Gastrocnemius medialis (tissue), 4 donors: ENCODE measurements at regions not wholly inside any gene's neighbourhood (a gene's known extent, or its start where the extent isn't known, plus 50 kb on each side); places are given as distances from the start of the nearest gene placed in this dataset.
A peak's percentile ranks its signal among the peaks of the same experiment; 100 is the strongest.

Experiments
- ATAC-seq, 2 donors: fragments of 150-250 bp; one replicate each; pipeline ENCODE4 v1.9.1; 2016
- DNase-seq, 2 donors: peaks; one replicate each; pipeline ENCODE4 v3.0.0-alpha.2; 2019
- H3K27ac ChIP-seq, 4 donors: fragments of 200-600 bp; sonication (generic); 1 replicate in 1 of 4; 2 replicates in 3 of 4; pipeline ENCODE4 v1.5.1; 2016 to 2018; ENCODE audit warnings: mild to moderate bottlenecking in 2 of 4, moderate library complexity in 1 of 4
- H3K27me3 ChIP-seq, 3 donors: fragments of 200-600 bp; sonication (generic) in 2 of 3; 1 replicate in 1 of 3; 2 replicates in 2 of 3; pipeline versions ENCODE4 v1.5.1 to v1.6.0; 2016 to 2019; ENCODE audit warnings: mild to moderate bottlenecking in 1 of 3, moderate library complexity in 1 of 3
- H3K36me3 ChIP-seq, 2 donors: fragments of 200-600 bp; sonication (generic) in 1 of 2; one replicate each; pipeline ENCODE4 v1.5.1; 2017 to 2018
- H3K4me1 ChIP-seq, 2 donors: fragments of 200-600 bp; sonication (generic) in 1 of 2; one replicate each; pipeline ENCODE4 v1.5.1; 2016 to 2017; ENCODE audit warnings: mild to moderate bottlenecking in 2 of 2
- H3K4me3 ChIP-seq, 4 donors: fragments of 200-600 bp; sonication (generic) in 3 of 4; 1 replicate in 1 of 4; 2 replicates in 3 of 4; pipeline ENCODE4 v1.5.1; 2016 to 2019; ENCODE audit warnings: mild to moderate bottlenecking in 2 of 4
- H3K9me3 ChIP-seq, 3 donors: fragments of 200-600 bp; sonication (generic) in 2 of 3; 1 replicate in 1 of 3; 2 replicates in 2 of 3; pipeline ENCODE4 v1.5.1; 2016 to 2019
- CTCF ChIP-seq, 5 experiments: fragments of 450-650 bp in 3 of 5; fragments of 200-600 bp in 2 of 5; sonication (generic) in 2 of 5; IDR thresholded peaks in 4 of 5; conservative IDR thresholded peaks in 1 of 5; 1 replicate in 4 of 5; 2 replicates in 1 of 5; pipeline ENCODE4 v1.5.1; 2016 to 2019; ENCODE audit warnings: antibody characterized with exemption in 5 of 5, mild to moderate bottlenecking in 3 of 5, moderate library complexity in 3 of 5
- POLR2A ChIP-seq, 2 donors: fragments of 450-650 bp; IDR thresholded peaks; one replicate each; pipeline ENCODE4 v1.6.1; 2017; ENCODE audit warnings: antibody characterized with exemption in 2 of 2, mild to moderate bottlenecking in 2 of 2, moderate library complexity in 2 of 2
- in situ Hi-C, 4 donors: fragments of 200-750 bp; cut with MboI; loops; one replicate each; pipeline versions ENCODE4 v1.15.0 to v1.8.0; 2017; ENCODE audit warnings: low sequenced_read_pairs in 4 of 4
- intact Hi-C: fragments of 100-400 bp; cut with DNase I; formaldehyde crosslinking; loops from one replicate; pipeline ENCODE4 v1.15.1; 2023; ENCODE audit warnings: low total_unique reads

GRCh38 chr16:63365649-63366304, 1329.5 kb upstream of the CDH8 start:
- no peaks in the 10 kb centered on the region for H3K9me3 ChIP-seq
- TF ChIP-seq CTCF (IDR thresholded peaks at IDR 0.05 in 4 of 5, conservative IDR thresholded peaks at IDR 0.05 in 1 of 5) (no peak), POLR2A (IDR thresholded peaks at IDR 0.05) (no peak)

GRCh38 chr16:63363738-63364137, 1327.5 kb upstream of the CDH8 start:
- Histone ChIP-seq H3K27me3 (no peaks in the 10 kb centered on the region), H3K4me3 (no peak overlapping the region), H3K27ac (no peak overlapping the region), H3K4me1 (no peaks in the 10 kb centered on the region), H3K36me3 (no peaks in the 10 kb centered on the region), H3K9me3 (no peaks in the 10 kb centered on the region)
- ATAC-seq: no peak
- in situ Hi-C loops: no loop called here
- intact Hi-C loops: no loop called here
- no peak for DNase-seq
- no peak for TF ChIP-seq POLR2A (IDR thresholded peaks at IDR 0.05)
- no peak for TF ChIP-seq CTCF (IDR thresholded peaks at IDR 0.05 in 4 of 5, conservative IDR thresholded peaks at IDR 0.05 in 1 of 5)

More at GRCh38 chr16:63365649-63366304, 1329.5 kb upstream of the CDH8 start:
- in situ Hi-C loops: no loop called here
- Histone ChIP-seq H3K27me3 (no peaks in the 10 kb centered on the region), H3K27ac (no peak overlapping the region), H3K4me1 (no peaks in the 10 kb centered on the region), H3K4me3 (no peak overlapping the region), H3K36me3 (no peaks in the 10 kb centered on the region)
- intact Hi-C loops: no loop called here
- no peak for DNase-seq
- no peak for ATAC-seq

DNA sequence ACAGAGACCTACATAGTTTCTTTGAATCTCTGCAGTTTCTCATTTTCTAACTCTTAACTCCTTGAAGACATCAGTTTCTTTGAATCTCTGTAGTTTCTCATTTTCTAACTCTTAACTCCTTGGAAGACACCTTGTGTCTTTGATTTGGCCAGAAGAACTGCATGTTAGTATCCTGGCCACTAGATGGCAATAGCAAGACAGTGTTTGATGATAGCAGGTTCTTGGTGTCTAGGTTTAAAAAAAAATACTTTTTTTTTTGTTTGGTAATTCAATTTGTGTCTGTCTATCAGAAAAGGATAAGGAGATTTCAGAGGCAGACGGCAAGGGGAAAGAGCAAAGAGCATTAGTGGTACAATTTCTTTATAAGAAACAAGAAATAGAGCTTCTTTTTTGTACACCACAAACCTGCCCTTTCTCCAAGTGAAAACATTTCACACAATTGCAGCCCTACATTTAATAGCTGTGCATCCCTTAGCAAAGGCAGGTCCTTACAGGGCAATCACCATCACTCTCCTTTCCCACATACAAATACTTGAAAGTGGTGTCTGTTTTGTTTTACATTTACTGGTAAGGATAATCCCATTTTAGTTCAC, 1324.9 kb upstream of the CDH8 start:
- peak in 4 of 5 experiments; percentile 21 to 67 (median 45) for TF ChIP-seq CTCF (IDR thresholded peaks at IDR 0.05 in 4 of 5, conservative IDR thresholded peaks at IDR 0.05 in 1 of 5)
- TF ChIP-seq POLR2A (IDR thresholded peaks at IDR 0.05): no peak
- intact Hi-C loops (no loop called here), in situ Hi-C loops (no loop called here)
- ATAC-seq (no peak), DNase-seq (no peak)
- Histone ChIP-seq H3K4me1 (no peaks in the 10 kb centered on the region), H3K9me3 (no peaks in the 10 kb centered on the region), H3K36me3 (no peaks in the 10 kb centered on the region), H3K4me3 (no peak overlapping the region), H3K27me3 (no peaks in the 10 kb centered on the region), H3K27ac (no peak overlapping the region)

- TF ChIP-seq POLR2A (IDR thresholded peaks at IDR 0.05) (no peak), CTCF (IDR thresholded peaks at IDR 0.05 in 4 of 5, conservative IDR thresholded peaks at IDR 0.05 in 1 of 5) (no peak)
- DNase-seq (no peak), ATAC-seq (no peak)
- Histone ChIP-seq H3K36me3 (no peaks in the 10 kb centered on the region), H3K27me3 (no peaks in the 10 kb centered on the region), H3K27ac (no peak overlapping the region), H3K4me1 (no peaks in the 10 kb centered on the region), H3K4me3 (no peak overlapping the region), H3K9me3 (no peaks in the 10 kb centered on the region)
- intact Hi-C loops (no loop called here), in situ Hi-C loops (no loop called here)
Observed at GRCh38 chr16:63349961-63350360, 1313.7 kb upstream of the CDH8 start.
